LNCaP clone FGC (cell line): ENCODE measurements at regions not wholly inside any gene's neighbourhood (a gene's known extent, or its start where the extent isn't known, plus 50 kb on each side); places are given as distances from the start of the nearest gene placed in this dataset.
"Not testable (repeated sequence)": the region's sequence is repeated elsewhere in the genome, so short reads cannot be mapped to it uniquely, and the experiment has no call there.

Experiments used
- DNase-seq: peaks from one replicate; pipeline ENCODE4 v3.0.0-alpha.2; 2011; ENCODE audit warnings: low read depth
- H3K4me3 ChIP-seq: 2 replicates; pipeline ENCODE4 v1.5.1; 2011; ENCODE audit warnings: mild to moderate bottlenecking, low read depth, low read length, control low read depth
- CTCF ChIP-seq: IDR thresholded peaks from 2 replicates; pipeline ENCODE4 v1.5.1; 2012; ENCODE audit warnings: mild to moderate bottlenecking; ENCODE audit not compliant: control insufficient read depth, insufficient read depth; ENCODE audit errors: extremely low read depth

- DNase-seq = no peak
- H3K4me3 ChIP-seq = no peak overlapping the region
Measured at GRCh38 chr9:36461323-36461722, 61.3 kb upstream of the RNF38 start.

GRCh38 chr9:36458430-36458915 is 58.4 kb upstream of the RNF38 start:
- not testable (repeated sequence) for H3K4me3 ChIP-seq, DNase-seq

More at GRCh38 chr9:36461323-36461722, 61.3 kb upstream of the RNF38 start:
- TF ChIP-seq CTCF = no peak

- TF ChIP-seq CTCF = no peak
- H3K4me3 ChIP-seq = no peak overlapping the region
- no peak for DNase-seq
Measured at GRCh38 chr9:36457836-36458429, 57.9 kb upstream of the RNF38 start.

GRCh38 chr9:36456480-36457065 is 56.5 kb upstream of the RNF38 start:
- no peak overlapping the region for H3K4me3 ChIP-seq
- no peak for DNase-seq
- TF ChIP-seq CTCF = no peak

GRCh38 chr9:36451949-36452348 is 51.9 kb upstream of the RNF38 start:
- H3K4me3 ChIP-seq = no peak overlapping the region
- no peak for TF ChIP-seq CTCF
- no peak for DNase-seq

- no peak overlapping the region for H3K4me3 ChIP-seq
- peak; percentile 71 for TF ChIP-seq CTCF
- DNase-seq = peak; percentile 23
Measured at GRCh38 chr9:36450110-36450732, 50.2 kb upstream of the RNF38 start.
